Osteoblast (primary cell): ENCODE measurements at regions not wholly inside any gene's neighbourhood (a gene's known extent, or its start where the extent isn't known, plus 50 kb on each side); places are given as distances from the start of the nearest gene placed in this dataset.

Experiments used
- DNase-seq: peaks from one replicate; pipeline ENCODE4 v3.0.0; 2011; ENCODE audit warnings: low spot score, mixed read lengths; ENCODE audit not compliant: insufficient read length; ENCODE audit errors: missing footprints
- H2AFZ ChIP-seq: 2 replicates; pipeline ENCODE4 v1.6.0; 2011; ENCODE audit warnings: mild to moderate bottlenecking, low read length
- H3K27ac ChIP-seq: 2 replicates; pipeline ENCODE4 v1.5.1; 2011; ENCODE audit warnings: mild to moderate bottlenecking, low read depth, low read length, moderate library complexity
- H3K27me3 ChIP-seq: 2 replicates; pipeline ENCODE4 v1.6.0; 2012; ENCODE audit warnings: mild to moderate bottlenecking, control low read depth, inconsistent platforms, low read length, moderate library complexity; ENCODE audit not compliant: insufficient read depth
- H3K36me3 ChIP-seq: 2 replicates; pipeline ENCODE4 v1.5.1; 2011; ENCODE audit warnings: mild to moderate bottlenecking, low read length, control low read depth, moderate library complexity; ENCODE audit not compliant: insufficient read depth
- H3K4me1 ChIP-seq: 2 replicates; pipeline ENCODE4 v1.5.1; 2011; ENCODE audit warnings: mild to moderate bottlenecking, low read length, control low read depth, moderate library complexity; ENCODE audit not compliant: insufficient read depth
- H3K4me2 ChIP-seq: 2 replicates; pipeline ENCODE4 v1.6.0; 2011; ENCODE audit warnings: mild to moderate bottlenecking, low read length; ENCODE audit not compliant: insufficient read depth
- H3K4me3 ChIP-seq: fragments of 200-600 bp; sonication (generic); 3 replicates; pipeline ENCODE4 v1.5.1; 2012; ENCODE audit warnings: mild to moderate bottlenecking, low read length, inconsistent platforms; ENCODE audit not compliant: insufficient read depth
- H3K79me2 ChIP-seq: 2 replicates; pipeline ENCODE4 v1.6.0; 2012; ENCODE audit warnings: mild to moderate bottlenecking, low read length, control low read depth, inconsistent platforms; ENCODE audit not compliant: insufficient read depth
- H3K9me3 ChIP-seq: 2 replicates; pipeline ENCODE4 v1.5.1; 2011; ENCODE audit warnings: low read depth, low read length, control low read depth
- H4K20me1 ChIP-seq: 2 replicates; pipeline ENCODE4 v1.6.0; 2012; ENCODE audit warnings: mild to moderate bottlenecking, low read length, control low read depth; ENCODE audit not compliant: insufficient read depth
- TF ChIP-seq, protein P1 (sequence below): IDR thresholded peaks from 2 replicates; pipeline ENCODE4 v1.5.1; 2011; ENCODE audit warnings: mild to moderate bottlenecking, low read depth, low read length, moderate library complexity; ENCODE audit errors: extremely low read depth

GRCh38 chr18:77366067-77366719, 116.5 kb downstream of the GALR1 start:
- Histone ChIP-seq H3K27me3 (no peaks in the 10 kb centered on the region), H3K79me2 (no peaks in the 10 kb centered on the region), H2AFZ (no peak overlapping the region), H3K27ac (no peak overlapping the region), H3K4me3 (no peak overlapping the region), H4K20me1 (no peaks in the 10 kb centered on the region), H3K4me1 (no peaks in the 10 kb centered on the region), H3K9me3 (peaks cover 7% of the 10 kb centered on the region), H3K36me3 (no peaks in the 10 kb centered on the region), H3K4me2 (no peak overlapping the region)
- TF ChIP-seq, protein P1, sequence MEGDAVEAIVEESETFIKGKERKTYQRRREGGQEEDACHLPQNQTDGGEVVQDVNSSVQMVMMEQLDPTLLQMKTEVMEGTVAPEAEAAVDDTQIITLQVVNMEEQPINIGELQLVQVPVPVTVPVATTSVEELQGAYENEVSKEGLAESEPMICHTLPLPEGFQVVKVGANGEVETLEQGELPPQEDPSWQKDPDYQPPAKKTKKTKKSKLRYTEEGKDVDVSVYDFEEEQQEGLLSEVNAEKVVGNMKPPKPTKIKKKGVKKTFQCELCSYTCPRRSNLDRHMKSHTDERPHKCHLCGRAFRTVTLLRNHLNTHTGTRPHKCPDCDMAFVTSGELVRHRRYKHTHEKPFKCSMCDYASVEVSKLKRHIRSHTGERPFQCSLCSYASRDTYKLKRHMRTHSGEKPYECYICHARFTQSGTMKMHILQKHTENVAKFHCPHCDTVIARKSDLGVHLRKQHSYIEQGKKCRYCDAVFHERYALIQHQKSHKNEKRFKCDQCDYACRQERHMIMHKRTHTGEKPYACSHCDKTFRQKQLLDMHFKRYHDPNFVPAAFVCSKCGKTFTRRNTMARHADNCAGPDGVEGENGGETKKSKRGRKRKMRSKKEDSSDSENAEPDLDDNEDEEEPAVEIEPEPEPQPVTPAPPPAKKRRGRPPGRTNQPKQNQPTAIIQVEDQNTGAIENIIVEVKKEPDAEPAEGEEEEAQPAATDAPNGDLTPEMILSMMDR: no peak
- DNase-seq: no peak

GRCh38 chr18:77366720-77367641, 117.3 kb downstream of the GALR1 start:
- Histone ChIP-seq H2AFZ (no peak overlapping the region), H3K9me3 (peaks cover 7% of the 10 kb centered on the region), H3K79me2 (no peaks in the 10 kb centered on the region), H3K4me1 (no peaks in the 10 kb centered on the region), H3K4me3 (no peak overlapping the region), H3K27ac (no peak overlapping the region), H3K36me3 (no peaks in the 10 kb centered on the region), H3K4me2 (no peak overlapping the region), H3K27me3 (no peaks in the 10 kb centered on the region), H4K20me1 (no peaks in the 10 kb centered on the region)
- DNase-seq: no peak
- TF ChIP-seq, protein P1: no peak

DNA sequence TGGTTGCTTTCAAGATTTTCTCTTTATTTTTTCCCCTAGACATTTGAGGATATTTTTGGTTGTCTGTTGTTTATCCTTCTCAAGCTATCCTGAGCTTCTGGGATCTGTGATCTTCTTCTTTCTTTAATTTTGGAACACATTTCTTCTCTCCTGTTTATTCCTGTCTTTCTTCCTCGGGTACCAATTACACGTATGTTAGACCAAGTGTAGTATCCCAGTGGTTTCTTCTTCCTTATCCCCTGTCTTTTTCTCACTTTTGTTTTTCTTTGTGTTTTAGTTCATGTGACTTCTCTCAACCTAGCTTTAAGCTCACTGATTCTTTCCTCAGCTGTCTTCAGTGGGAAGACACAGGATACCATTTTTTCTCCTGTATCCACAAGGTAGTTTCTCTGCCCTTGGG, 120.0 kb downstream of the GALR1 start:
- Histone ChIP-seq H3K4me2 (no peak overlapping the region), H3K9me3 (no peaks in the 10 kb centered on the region), H2AFZ (no peak overlapping the region), H3K4me1 (no peaks in the 10 kb centered on the region), H3K4me3 (no peak overlapping the region), H3K27me3 (no peaks in the 10 kb centered on the region), H4K20me1 (no peaks in the 10 kb centered on the region), H3K27ac (no peak overlapping the region), H3K79me2 (no peaks in the 10 kb centered on the region), H3K36me3 (no peaks in the 10 kb centered on the region)
- TF ChIP-seq, protein P1: no peak
- DNase-seq: no peak

- Histone ChIP-seq H2AFZ (no peak overlapping the region), H3K79me2 (no peaks in the 10 kb centered on the region), H3K9me3 (peaks cover 3% of the 10 kb centered on the region), H4K20me1 (no peaks in the 10 kb centered on the region), H3K27ac (no peak overlapping the region), H3K4me3 (no peak overlapping the region), H3K4me1 (no peaks in the 10 kb centered on the region), H3K4me2 (no peak overlapping the region), H3K27me3 (no peaks in the 10 kb centered on the region), H3K36me3 (no peaks in the 10 kb centered on the region)
- no peak for DNase-seq
- TF ChIP-seq, protein P1: no peak
These were observed 124.2 kb downstream of the GALR1 start for GRCh38 chr18:77373730-77374445.
